Iris pigment epithelial cell (primary cell): ENCODE measurements at regions not wholly inside any gene's neighbourhood (a gene's known extent, or its start where the extent isn't known, plus 50 kb on each side); places are given as distances from the start of the nearest gene placed in this dataset.

ENCODE experiments used
- DNase-seq: peaks from one replicate; pipeline ENCODE4 v3.0.0-alpha.2; 2011; ENCODE audit warnings: low read depth

- no peak for DNase-seq
Observed at GRCh38 chr2:181188605-181189004, 208.2 kb downstream of the UBE2E3 start.

- DNase-seq = no peak
Observed at GRCh38 chr2:181189951-181190350, 209.5 kb downstream of the UBE2E3 start.

GRCh38 chr2:181190711-181191110, 210.3 kb downstream of the UBE2E3 start:
- no peak for DNase-seq

- no peak for DNase-seq
Observed at GRCh38 chr2:181193550-181193949, 213.1 kb downstream of the UBE2E3 start.

GRCh38 chr2:181196401-181196800, 216.0 kb downstream of the UBE2E3 start:
- DNase-seq = no peak

- no peak for DNase-seq
Observed at GRCh38 chr2:181197140-181197760, 216.8 kb downstream of the UBE2E3 start.

- DNase-seq = no peak
Observed at GRCh38 chr2:181198183-181198864, 217.9 kb downstream of the UBE2E3 start.

- peak; percentile 91 for DNase-seq
Observed at GRCh38 chr2:181203412-181203811, 223.0 kb downstream of the UBE2E3 start.

GRCh38 chr2:181203916-181204315, 223.5 kb downstream of the UBE2E3 start:
- DNase-seq = peak; percentile 14

GRCh38 chr2:181218401-181218821, 238.0 kb downstream of the UBE2E3 start:
- DNase-seq = no peak

GRCh38 chr2:181223234-181223633, 234.0 kb upstream of the ITGA4 start:
- no peak for DNase-seq

GRCh38 chr2:181224866-181225265, 232.3 kb upstream of the ITGA4 start:
- DNase-seq = no peak

- no peak for DNase-seq
Observed at GRCh38 chr2:181228661-181229060, 228.5 kb upstream of the ITGA4 start.

GRCh38 chr2:181231151-181231550, 226.0 kb upstream of the ITGA4 start:
- no peak for DNase-seq

GRCh38 chr2:181231886-181232621, 225.1 kb upstream of the ITGA4 start:
- DNase-seq = peak; percentile 22

GRCh38 chr2:181234487-181234891, 222.7 kb upstream of the ITGA4 start:
- DNase-seq = no peak

- no peak for DNase-seq
Observed at GRCh38 chr2:181235011-181235410, 222.2 kb upstream of the ITGA4 start.

GRCh38 chr2:181235683-181236459, 221.3 kb upstream of the ITGA4 start:
- DNase-seq = no peak

GRCh38 chr2:181239201-181239799, 217.9 kb upstream of the ITGA4 start:
- DNase-seq = peak; percentile 11

- DNase-seq = no peak
Observed at GRCh38 chr2:181240844-181241243, 216.3 kb upstream of the ITGA4 start.

- DNase-seq = no peak
Observed at GRCh38 chr2:181241366-181241765, 215.8 kb upstream of the ITGA4 start.

- DNase-seq = no peak
Observed at GRCh38 chr2:181241797-181242196, 215.4 kb upstream of the ITGA4 start.
